ENCODE measurements at regions not wholly inside any gene's neighbourhood (a gene's known extent, or its start where the extent isn't known, plus 50 kb on each side); places are given as distances from the start of the nearest gene placed in this dataset.

DNA sequence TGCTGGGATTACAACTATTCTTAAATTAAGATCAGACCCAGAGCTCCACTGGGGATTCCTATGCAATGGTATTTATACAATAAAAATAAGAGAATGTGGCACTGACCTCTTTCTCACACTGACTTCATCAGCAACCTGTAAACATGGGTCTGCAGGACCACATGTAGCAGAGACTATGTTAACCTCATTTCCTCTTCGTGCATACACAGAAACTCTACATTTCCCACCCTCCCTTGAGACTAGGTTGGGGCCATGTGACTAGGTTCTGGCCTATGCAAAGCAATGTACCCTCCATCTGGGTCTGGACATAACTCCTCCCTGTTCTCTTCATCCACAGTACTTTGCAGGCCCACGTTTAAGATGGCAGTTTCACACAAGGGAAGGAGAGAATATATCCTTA lies 514.4 kb upstream of the CHAC2 start:
- Histone ChIP-seq H3K27ac (ENCODE audit: low read length) (no peak overlapping the region), H3F3A (ENCODE audit: insufficient read depth, low read length) (no peaks in the 10 kb centered on the region; the same call in 1 of the 2 replicates), H3K4me2 (ENCODE audit: low read depth, low read length) (no peak overlapping the region), H3K27me3 (replicated peaks; ENCODE audit: insufficient read depth, low read length) (no peaks in the 10 kb centered on the region), H3K36me3 (replicated peaks; ENCODE audit: insufficient read depth, low read length) (no peaks in the 10 kb centered on the region), H3K9me3 (replicated peaks; ENCODE audit: insufficient read depth, low read length) (no peaks in the 10 kb centered on the region), H2AFZ (ENCODE audit: low read length) (no peak overlapping the region), H3K9ac (ENCODE audit: low read length) (no peak overlapping the region), H3K4me3 (ENCODE audit: low read length) (no peak overlapping the region), H3K4me1 (ENCODE audit: low read length) (peaks cover 13% of the 10 kb centered on the region), H3K79me2 (ENCODE audit: low read length) (no peaks in the 10 kb centered on the region), H4K20me1 (ENCODE audit: insufficient read depth, low read length) (no peaks in the 10 kb centered on the region), H3K9me2 (replicated peaks; ENCODE audit: insufficient read depth, low read length) (no peaks in the 10 kb centered on the region)
- no peak for DNase-seq
- TF ChIP-seq EZH2phosphoT487 (IDR thresholded peaks at IDR 0.05; ENCODE audit: low read length) = no peak
- TF ChIP-seq, protein P1, sequence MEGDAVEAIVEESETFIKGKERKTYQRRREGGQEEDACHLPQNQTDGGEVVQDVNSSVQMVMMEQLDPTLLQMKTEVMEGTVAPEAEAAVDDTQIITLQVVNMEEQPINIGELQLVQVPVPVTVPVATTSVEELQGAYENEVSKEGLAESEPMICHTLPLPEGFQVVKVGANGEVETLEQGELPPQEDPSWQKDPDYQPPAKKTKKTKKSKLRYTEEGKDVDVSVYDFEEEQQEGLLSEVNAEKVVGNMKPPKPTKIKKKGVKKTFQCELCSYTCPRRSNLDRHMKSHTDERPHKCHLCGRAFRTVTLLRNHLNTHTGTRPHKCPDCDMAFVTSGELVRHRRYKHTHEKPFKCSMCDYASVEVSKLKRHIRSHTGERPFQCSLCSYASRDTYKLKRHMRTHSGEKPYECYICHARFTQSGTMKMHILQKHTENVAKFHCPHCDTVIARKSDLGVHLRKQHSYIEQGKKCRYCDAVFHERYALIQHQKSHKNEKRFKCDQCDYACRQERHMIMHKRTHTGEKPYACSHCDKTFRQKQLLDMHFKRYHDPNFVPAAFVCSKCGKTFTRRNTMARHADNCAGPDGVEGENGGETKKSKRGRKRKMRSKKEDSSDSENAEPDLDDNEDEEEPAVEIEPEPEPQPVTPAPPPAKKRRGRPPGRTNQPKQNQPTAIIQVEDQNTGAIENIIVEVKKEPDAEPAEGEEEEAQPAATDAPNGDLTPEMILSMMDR (IDR thresholded peaks at IDR 0.05; ENCODE audit: low read length) = no peak
- no peak for TF ChIP-seq EZH2 (optimal IDR thresholded peaks at IDR 0.05; ENCODE audit: low read depth, low read length)

GRCh38 chr2:53252115-53252514 lies 515.5 kb upstream of the CHAC2 start:
- Histone ChIP-seq H3K27ac (ENCODE audit: low read length) (peak overlapping the region; percentile 16; the same call in 1 of the 2 replicates), H3K4me1 (ENCODE audit: low read length) (peaks cover 13% of the 10 kb centered on the region), H2AFZ (ENCODE audit: low read length) (no peak overlapping the region), H3K4me3 (ENCODE audit: low read length) (no peak overlapping the region), H3K79me2 (ENCODE audit: low read length) (no peaks in the 10 kb centered on the region), H3K9me3 (replicated peaks; ENCODE audit: insufficient read depth, low read length) (no peaks in the 10 kb centered on the region), H3K9ac (ENCODE audit: low read length) (no peak overlapping the region), H3K9me2 (replicated peaks; ENCODE audit: insufficient read depth, low read length) (no peaks in the 10 kb centered on the region), H3K36me3 (replicated peaks; ENCODE audit: insufficient read depth, low read length) (no peaks in the 10 kb centered on the region), H3F3A (ENCODE audit: insufficient read depth, low read length) (no peaks in the 10 kb centered on the region; the same call in 1 of the 2 replicates), H3K27me3 (replicated peaks; ENCODE audit: insufficient read depth, low read length) (no peaks in the 10 kb centered on the region), H3K4me2 (ENCODE audit: low read depth, low read length) (peak overlapping the region; percentile 28; the same call in 1 of the 2 replicates), H4K20me1 (ENCODE audit: insufficient read depth, low read length) (no peaks in the 10 kb centered on the region)
- DNase-seq = peak; percentile 30
- TF ChIP-seq, protein P1 (IDR thresholded peaks at IDR 0.05; ENCODE audit: low read length) = no peak
- no peak for TF ChIP-seq EZH2phosphoT487 (IDR thresholded peaks at IDR 0.05; ENCODE audit: low read length)
- TF ChIP-seq EZH2 (optimal IDR thresholded peaks at IDR 0.05; ENCODE audit: low read depth, low read length) = no peak

DNA sequence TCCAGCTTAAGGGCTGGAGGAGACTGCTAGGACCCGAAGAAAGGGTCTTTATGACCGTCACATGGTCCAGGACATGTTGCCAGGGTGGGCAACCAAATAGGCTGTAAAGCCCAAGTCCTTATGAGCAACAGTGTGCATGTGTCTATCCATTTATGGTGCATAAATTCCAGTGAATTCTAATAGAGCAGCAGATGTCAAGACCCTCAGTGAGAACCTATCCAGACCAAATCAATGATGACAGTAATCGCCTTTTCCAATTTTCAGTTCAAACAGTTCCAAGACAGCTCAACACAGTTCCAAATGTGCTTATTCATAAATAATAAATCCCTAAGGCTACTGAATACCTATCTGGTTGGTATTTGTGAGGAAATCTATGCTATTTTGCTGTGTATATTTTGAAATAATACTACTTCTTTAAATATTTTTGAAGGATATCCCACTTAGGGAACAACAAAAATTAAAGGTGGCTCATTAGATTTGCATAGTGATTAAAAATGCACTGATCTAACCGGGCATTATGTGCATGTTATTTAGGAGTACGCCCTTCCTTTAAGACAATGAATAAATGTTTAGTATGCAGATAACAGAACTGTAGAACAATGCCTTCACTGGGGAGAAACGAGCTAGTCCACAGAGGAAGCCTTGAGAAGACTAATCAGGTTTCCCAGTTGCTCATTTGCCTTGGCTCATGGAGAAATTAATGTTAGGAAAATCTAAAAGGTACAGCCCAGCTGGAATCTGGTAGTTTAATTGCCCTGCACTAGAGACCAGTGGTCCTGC lies 519.5 kb upstream of the CHAC2 start:
- no peak overlapping the region for H2AFZ ChIP-seq (ENCODE audit: low read length)
- no peaks in the 10 kb centered on the region for H3K79me2 ChIP-seq (ENCODE audit: low read length)
- no peaks in the 10 kb centered on the region; the same call in 1 of the 2 replicates for H3F3A ChIP-seq (ENCODE audit: insufficient read depth, low read length)
- no peak for DNase-seq
- no peak overlapping the region for H3K4me2 ChIP-seq (ENCODE audit: low read depth, low read length)
- TF ChIP-seq, protein P1 (IDR thresholded peaks at IDR 0.05; ENCODE audit: low read length) = no peak
- no peak for TF ChIP-seq EZH2phosphoT487 (IDR thresholded peaks at IDR 0.05; ENCODE audit: low read length)
- no peak for TF ChIP-seq EZH2 (optimal IDR thresholded peaks at IDR 0.05; ENCODE audit: low read depth, low read length)
- no peak overlapping the region for H3K9ac ChIP-seq (ENCODE audit: low read length)
- H3K9me3 ChIP-seq (replicated peaks; ENCODE audit: insufficient read depth, low read length) = no peaks in the 10 kb centered on the region
- peaks cover 13% of the 10 kb centered on the region for H3K4me1 ChIP-seq (ENCODE audit: low read length)
- H3K27ac ChIP-seq (ENCODE audit: low read length) = no peak overlapping the region
- H3K4me3 ChIP-seq (ENCODE audit: low read length) = no peak overlapping the region
- H3K9me2 ChIP-seq (replicated peaks; ENCODE audit: insufficient read depth, low read length) = no peaks in the 10 kb centered on the region
- no peaks in the 10 kb centered on the region for H4K20me1 ChIP-seq (ENCODE audit: insufficient read depth, low read length)
- H3K36me3 ChIP-seq (replicated peaks; ENCODE audit: insufficient read depth, low read length) = no peaks in the 10 kb centered on the region
- no peaks in the 10 kb centered on the region for H3K27me3 ChIP-seq (replicated peaks; ENCODE audit: insufficient read depth, low read length)
